ENCODE measurements at regions not wholly inside any gene's neighbourhood (a gene's known extent, or its start where the extent isn't known, plus 50 kb on each side); places are given as distances from the start of the nearest gene placed in this dataset.

DNA sequence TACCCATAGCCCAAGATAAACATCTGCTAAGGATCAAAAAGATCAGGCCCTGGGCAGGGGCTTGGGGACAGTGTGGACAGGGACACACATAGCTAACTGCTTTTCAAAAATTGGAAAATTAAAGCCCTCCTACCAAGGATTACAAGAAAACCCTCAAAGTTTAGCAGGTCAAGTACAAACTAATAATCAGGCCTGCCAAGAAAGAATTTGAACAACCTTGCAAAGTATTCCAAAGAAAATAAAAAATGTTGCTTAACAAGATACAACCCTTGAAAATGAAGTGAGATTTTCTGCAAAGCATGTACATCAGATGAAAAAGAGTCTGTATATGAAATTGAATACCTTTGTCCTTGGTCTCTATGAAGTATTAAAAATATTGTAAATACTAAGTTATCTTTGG is 67.3 kb downstream of the KLF12 start:
- ATAC-seq, result no peak
- intact Hi-C loops (cut with DNase I), result loop anchor here in 1 of 4 donors (10.0 kb wide), 1 partner anchor 68 kb away; the partner anchor contains the start of gene KLF12
- no peak for DNase-seq
- Histone ChIP-seq H3K27me3 (ENCODE audit: control insufficient read depth, insufficient read depth) (no peaks in the 10 kb centered on the region), H3K27ac (ENCODE audit: low read length) (no peak overlapping the region), H3K9me3 (ENCODE audit: control insufficient read depth, low read length) (no peaks in the 10 kb centered on the region), H3K4me3 (ENCODE audit: low read length) (no peak overlapping the region), H3K4me1 (ENCODE audit: control insufficient read depth, insufficient read depth, low read length) (peaks cover 6% of the 10 kb centered on the region)

GRCh38 chr13:74064805-74065312 is 69.3 kb downstream of the KLF12 start:
- Histone ChIP-seq H3K4me1 (ENCODE audit: control insufficient read depth, insufficient read depth, low read length) (peaks cover 7% of the 10 kb centered on the region), H3K27me3 (ENCODE audit: control insufficient read depth, insufficient read depth) (no peaks in the 10 kb centered on the region), H3K4me3 (ENCODE audit: low read length) (no peak overlapping the region), H3K27ac (ENCODE audit: low read length) (no peak overlapping the region), H3K9me3 (ENCODE audit: control insufficient read depth, low read length) (no peaks in the 10 kb centered on the region)
- WGBS, result 89% methylated on average over 1 of the region's 1 CpG
- intact Hi-C loops (cut with DNase I), result loop anchor here in 1 of 4 donors (10.0 kb wide), 1 partner anchor 70 kb away; the partner anchor contains the start of gene KLF12
- DNase-seq, result no peak
- ATAC-seq, result no peak

GRCh38 chr13:74063533-74064100 is 70.6 kb downstream of the KLF12 start:
- H3K9me3 ChIP-seq (ENCODE audit: control insufficient read depth, low read length), result no peaks in the 10 kb centered on the region
- no peak for ATAC-seq
- peak overlapping the region; percentile 56 for H3K4me3 ChIP-seq (ENCODE audit: low read length)
- intact Hi-C loops (cut with DNase I), result loop anchor here in 1 of 4 donors (10.0 kb wide), 1 partner anchor 71 kb away; the partner anchor contains the start of gene KLF12
- DNase-seq, result no peak
- H3K27ac ChIP-seq (ENCODE audit: low read length), result no peak overlapping the region
- no peaks in the 10 kb centered on the region for H3K27me3 ChIP-seq (ENCODE audit: control insufficient read depth, insufficient read depth)
- peaks cover 7% of the 10 kb centered on the region for H3K4me1 ChIP-seq (ENCODE audit: control insufficient read depth, insufficient read depth, low read length)

- WGBS, result 4% methylated on average over 6 of the region's 6 CpGs
- intact Hi-C loops (cut with DNase I), result loop anchor here in 1 of 4 donors (10.0 kb wide), 1 partner anchor 72 kb away; the partner anchor contains the start of gene KLF12
- Histone ChIP-seq H3K27ac (ENCODE audit: low read length) (peak overlapping the region; percentile 95), H3K9me3 (ENCODE audit: control insufficient read depth, low read length) (no peaks in the 10 kb centered on the region), H3K4me3 (ENCODE audit: low read length) (peak overlapping the region; percentile 56), H3K27me3 (ENCODE audit: control insufficient read depth, insufficient read depth) (no peaks in the 10 kb centered on the region), H3K4me1 (ENCODE audit: control insufficient read depth, insufficient read depth, low read length) (peaks cover 5% of the 10 kb centered on the region)
- ATAC-seq (peak; percentile 94 to 95), DNase-seq (peak; percentile 57 to 78 (median 69))
Measured at GRCh38 chr13:74062933-74063332, 71.3 kb downstream of the KLF12 start.

DNA sequence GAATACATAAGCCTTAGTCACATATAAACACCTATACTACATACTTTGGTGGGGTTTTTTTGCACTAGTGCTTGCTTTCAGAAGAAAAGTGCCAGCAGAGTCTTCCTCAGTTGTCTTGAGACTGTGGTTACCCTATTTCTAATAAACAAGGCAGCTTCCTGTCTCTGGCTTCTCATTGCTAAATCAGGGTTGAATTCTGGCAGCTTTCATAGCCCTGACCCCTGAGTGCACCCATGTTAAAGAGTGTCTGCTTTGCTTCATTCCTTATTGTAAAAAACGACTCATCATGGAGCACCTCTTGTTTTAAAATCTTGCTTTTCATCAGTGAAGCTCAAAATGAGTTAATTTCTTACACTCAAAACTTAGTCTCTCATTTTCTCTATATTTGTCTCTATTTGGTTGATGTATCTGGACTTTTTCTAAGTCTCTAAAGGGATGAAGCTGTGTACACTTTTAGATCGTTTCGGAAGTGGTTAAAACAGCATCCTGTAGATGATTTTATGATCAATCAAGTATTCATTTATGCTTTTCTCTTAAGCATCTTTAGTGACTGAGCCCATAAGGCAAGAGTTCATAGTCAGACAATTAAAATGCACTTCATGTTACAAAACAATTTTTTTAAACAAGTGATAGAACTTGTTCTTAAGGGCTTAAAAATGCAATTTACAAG is 72.1 kb downstream of the KLF12 start:
- 25% methylated on average over 3 of the region's 3 CpGs for WGBS
- Histone ChIP-seq H3K4me1 (ENCODE audit: control insufficient read depth, insufficient read depth, low read length) (peaks cover 5% of the 10 kb centered on the region), H3K4me3 (ENCODE audit: low read length) (no peak overlapping the region), H3K27ac (ENCODE audit: low read length) (no peak overlapping the region), H3K9me3 (ENCODE audit: control insufficient read depth, low read length) (no peaks in the 10 kb centered on the region), H3K27me3 (ENCODE audit: control insufficient read depth, insufficient read depth) (no peaks in the 10 kb centered on the region)
- ATAC-seq, result peak; percentile 53 to 58
- no peak for DNase-seq
- intact Hi-C loops (cut with DNase I), result loop anchor here in 1 of 4 donors (10.0 kb wide), 1 partner anchor 73 kb away; the partner anchor contains the start of gene KLF12

GRCh38 chr13:74056801-74057542 is 77.2 kb downstream of the KLF12 start:
- Histone ChIP-seq H3K4me1 (ENCODE audit: control insufficient read depth, insufficient read depth, low read length) (peaks cover 6% of the 10 kb centered on the region), H3K27ac (ENCODE audit: low read length) (peak overlapping the region; percentile 25), H3K9me3 (ENCODE audit: control insufficient read depth, low read length) (no peaks in the 10 kb centered on the region), H3K27me3 (ENCODE audit: control insufficient read depth, insufficient read depth) (no peaks in the 10 kb centered on the region), H3K4me3 (ENCODE audit: low read length) (no peak overlapping the region)
- peak; percentile 91 to 97 for ATAC-seq
- 24% methylated on average over 5 of the region's 5 CpGs for WGBS
- intact Hi-C loops (cut with DNase I), result no loop called here
- peak; percentile 69 to 87 (median 77) for DNase-seq

DNA sequence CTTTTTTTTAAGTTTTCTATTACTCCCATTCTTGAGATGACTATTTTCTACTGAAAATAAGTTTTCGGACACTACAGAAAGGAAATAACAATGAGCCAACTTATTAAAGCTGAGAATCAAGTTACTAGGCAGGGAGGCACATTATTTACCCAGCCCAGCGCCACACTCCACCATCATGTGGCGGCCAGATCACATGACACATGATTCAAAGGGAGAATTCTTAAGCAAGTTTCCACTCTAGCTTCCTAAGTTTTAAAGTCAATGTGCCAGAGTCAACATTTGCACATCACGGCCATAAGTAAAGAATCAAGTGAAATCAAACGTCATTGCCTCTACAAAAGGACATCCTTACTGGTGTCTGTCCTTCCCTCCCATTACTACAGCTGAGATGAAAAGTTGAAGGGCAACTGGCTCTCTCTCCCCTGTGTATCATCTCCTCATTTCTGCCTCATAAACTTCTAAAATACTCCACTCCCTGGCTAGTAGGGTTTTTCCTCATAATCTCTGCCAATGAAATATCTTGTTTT is 81.7 kb downstream of the KLF12 start:
- Histone ChIP-seq H3K9me3 (ENCODE audit: control insufficient read depth, low read length) (no peaks in the 10 kb centered on the region), H3K4me1 (ENCODE audit: control insufficient read depth, insufficient read depth, low read length) (peaks cover 8% of the 10 kb centered on the region), H3K27me3 (ENCODE audit: control insufficient read depth, insufficient read depth) (no peaks in the 10 kb centered on the region), H3K4me3 (ENCODE audit: low read length) (no peak overlapping the region), H3K27ac (ENCODE audit: low read length) (no peak overlapping the region)
- intact Hi-C loops (cut with DNase I), result no loop called here
- ATAC-seq (no peak), DNase-seq (peak in 2 of 3 donors; percentile 22 to 58)
- 95% methylated on average over 5 of the region's 5 CpGs for WGBS

DNA sequence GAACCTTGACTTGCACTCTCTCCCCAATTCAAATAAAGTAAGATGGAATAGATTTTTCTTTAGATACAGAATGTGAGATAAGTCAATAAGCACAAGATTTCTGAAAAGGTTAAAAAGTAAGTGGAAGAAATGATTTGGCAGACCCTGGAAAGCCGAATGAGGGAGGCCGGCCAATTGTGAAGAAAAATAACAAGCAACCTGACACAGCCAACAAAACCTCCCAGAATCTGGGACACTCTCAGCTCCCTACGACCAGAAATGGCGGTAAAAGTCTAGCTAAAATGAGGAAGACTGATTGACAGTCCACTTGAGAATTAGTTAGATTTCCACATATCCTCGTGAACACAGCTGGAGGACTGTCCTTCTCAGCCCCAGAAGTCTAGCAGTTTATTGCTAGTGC is 85.4 kb downstream of the KLF12 start:
- DNase-seq, result no peak
- Histone ChIP-seq H3K9me3 (ENCODE audit: control insufficient read depth, low read length) (no peaks in the 10 kb centered on the region), H3K4me3 (ENCODE audit: low read length) (no peak overlapping the region), H3K27me3 (ENCODE audit: control insufficient read depth, insufficient read depth) (no peaks in the 10 kb centered on the region), H3K4me1 (ENCODE audit: control insufficient read depth, insufficient read depth, low read length) (peaks cover 4% of the 10 kb centered on the region), H3K27ac (ENCODE audit: low read length) (no peak overlapping the region)
- no peak for ATAC-seq
- intact Hi-C loops (cut with DNase I), result no loop called here
- WGBS, result 64% methylated on average over 5 of the region's 5 CpGs

GRCh38 chr13:74047931-74048600 is 86.1 kb downstream of the KLF12 start:
- DNase-seq (no peak), ATAC-seq (peak; percentile 55 to 66)
- intact Hi-C loops (cut with DNase I), result no loop called here
- H3K27me3 ChIP-seq (ENCODE audit: control insufficient read depth, insufficient read depth), result no peaks in the 10 kb centered on the region
- H3K27ac ChIP-seq (ENCODE audit: low read length), result no peak overlapping the region
- no peaks in the 10 kb centered on the region for H3K9me3 ChIP-seq (ENCODE audit: control insufficient read depth, low read length)
- no peak overlapping the region for H3K4me3 ChIP-seq (ENCODE audit: low read length)
- H3K4me1 ChIP-seq (ENCODE audit: control insufficient read depth, insufficient read depth, low read length), result peaks cover 4% of the 10 kb centered on the region
- 68% methylated on average over 4 of the region's 4 CpGs for WGBS

DNA sequence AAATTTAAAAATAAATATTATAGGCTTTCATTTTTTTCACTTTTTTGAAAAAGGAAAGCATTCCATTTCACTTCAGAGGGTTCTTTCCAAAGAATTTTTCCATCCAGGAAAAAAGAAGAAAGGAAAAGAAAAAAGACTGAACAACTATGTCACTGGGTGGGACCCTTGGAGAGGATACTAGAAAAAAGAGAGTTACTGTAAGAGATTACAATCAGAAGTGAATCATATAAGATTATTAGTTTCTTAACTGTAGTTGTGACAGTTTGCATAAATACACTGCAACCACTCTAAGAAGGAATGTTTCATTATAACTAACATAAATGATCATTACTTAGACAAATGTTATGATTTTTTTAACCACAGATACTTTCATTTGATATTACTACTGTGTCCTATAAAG is 87.8 kb downstream of the KLF12 start:
- Histone ChIP-seq H3K27me3 (ENCODE audit: control insufficient read depth, insufficient read depth) (no peaks in the 10 kb centered on the region), H3K9me3 (ENCODE audit: control insufficient read depth, low read length) (no peaks in the 10 kb centered on the region), H3K4me3 (ENCODE audit: low read length) (no peak overlapping the region), H3K27ac (ENCODE audit: low read length) (no peak overlapping the region), H3K4me1 (ENCODE audit: control insufficient read depth, insufficient read depth, low read length) (peaks cover 4% of the 10 kb centered on the region)
- ATAC-seq (no peak), DNase-seq (no peak)
- intact Hi-C loops (cut with DNase I), result no loop called here

Measured in right cardiac atrium (tissue), 5 donors.